GM19324 (cell line): ENCODE measurements at regions not wholly inside any gene's neighbourhood (a gene's known extent, or its start where the extent isn't known, plus 50 kb on each side); places are given as distances from the start of the nearest gene placed in this dataset.

Experiments used
- ATAC-seq: cut with Tn5 transposase; IDR thresholded peaks from one replicate; pipeline ENCODE4 v1.9.1; 2021; ENCODE audit warnings: mild to moderate bottlenecking, moderate library complexity; ENCODE audit not compliant: unreplicated experiment, low FRiP score

- peak; percentile 47 for ATAC-seq
Observed at GRCh38 chr18:11553098-11553940, 56.1 kb upstream of the SLC35G4 start.

GRCh38 chr18:11548916-11549551 is 60.4 kb upstream of the SLC35G4 start:
- ATAC-seq = no peak

GRCh38 chr18:11548396-11548795 is 61.0 kb upstream of the SLC35G4 start:
- no peak for ATAC-seq

DNA sequence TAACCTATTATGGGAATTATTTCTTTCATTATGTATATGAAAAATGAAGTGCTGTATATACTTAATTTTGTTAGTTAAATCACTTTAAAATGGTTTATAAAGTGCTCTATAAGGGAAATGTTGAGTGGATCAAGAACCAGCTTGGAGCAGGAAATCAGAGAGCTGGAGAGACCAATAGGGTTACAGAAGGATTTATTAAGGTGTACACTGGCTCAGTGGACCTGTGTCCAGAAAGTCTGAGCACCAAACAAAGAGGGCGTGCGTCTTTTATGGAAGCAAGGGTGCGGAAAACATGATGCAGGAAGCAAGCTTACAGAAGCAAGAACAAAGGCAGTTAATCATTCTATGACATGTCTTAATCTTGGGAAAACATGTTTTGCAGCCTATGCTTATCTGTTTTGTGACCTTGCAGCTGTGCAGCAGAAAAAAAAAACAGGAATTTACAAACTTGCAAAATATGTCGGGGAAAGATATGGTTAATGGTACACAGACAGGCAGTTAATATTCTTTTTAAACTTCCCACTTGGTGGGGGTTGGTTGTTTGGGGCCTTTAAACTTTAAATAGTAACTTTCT is 65.2 kb upstream of the SLC35G4 start:
- ATAC-seq = no peak

GRCh38 chr18:11541179-11541578 is 68.2 kb upstream of the SLC35G4 start:
- no peak for ATAC-seq

DNA sequence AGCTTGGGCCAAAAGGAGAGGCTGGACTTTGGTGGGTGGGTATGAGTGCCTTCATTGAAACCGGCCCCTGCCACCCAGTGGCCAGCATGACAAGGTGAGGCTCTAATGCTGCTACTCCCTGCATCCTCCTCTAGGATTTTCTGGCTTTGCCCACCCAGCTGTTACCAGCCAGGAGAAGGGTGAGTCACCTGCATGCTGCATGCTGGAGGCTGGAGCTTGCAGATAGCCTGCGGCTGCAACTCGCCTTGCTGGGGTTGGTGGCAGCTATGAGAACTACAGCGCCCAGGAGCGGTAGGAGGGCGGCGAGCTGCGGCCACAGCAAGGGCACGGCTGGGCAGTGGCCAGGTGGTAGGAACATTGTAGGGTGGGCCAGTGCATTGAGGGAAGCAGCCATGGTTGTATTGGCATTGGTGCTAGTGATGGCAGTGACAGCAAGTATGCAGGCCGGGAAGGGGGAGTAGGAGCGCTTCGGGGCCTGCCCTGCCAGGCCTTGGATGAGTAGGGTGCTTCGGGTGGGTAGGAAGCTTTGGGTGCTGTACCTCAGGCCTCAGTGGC is 75.4 kb upstream of the SLC35G4 start:
- no peak for ATAC-seq

GRCh38 chr18:11533513-11533890 is 75.9 kb upstream of the SLC35G4 start:
- no peak for ATAC-seq

GRCh38 chr18:11532758-11533512 is 76.5 kb upstream of the SLC35G4 start:
- no peak for ATAC-seq

DNA sequence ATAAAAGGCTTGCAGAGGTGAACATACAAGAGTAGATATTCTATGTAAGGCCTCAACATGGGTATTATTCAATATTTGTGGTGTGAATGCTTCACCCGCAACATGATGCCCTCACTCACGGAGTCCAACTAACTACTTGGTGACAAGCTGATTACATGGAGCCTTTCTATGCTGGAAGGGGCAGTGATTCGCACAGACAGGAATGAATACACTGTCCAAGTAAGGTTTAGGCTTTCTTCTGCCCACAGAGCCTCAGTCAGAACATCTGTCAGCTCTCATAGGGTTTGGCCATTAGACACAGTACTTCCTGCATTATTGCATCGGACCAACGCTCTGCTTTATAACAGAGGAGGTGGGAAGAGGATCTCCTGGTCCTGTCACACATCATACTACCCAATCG is 80.3 kb upstream of the SLC35G4 start:
- ATAC-seq = no peak

DNA sequence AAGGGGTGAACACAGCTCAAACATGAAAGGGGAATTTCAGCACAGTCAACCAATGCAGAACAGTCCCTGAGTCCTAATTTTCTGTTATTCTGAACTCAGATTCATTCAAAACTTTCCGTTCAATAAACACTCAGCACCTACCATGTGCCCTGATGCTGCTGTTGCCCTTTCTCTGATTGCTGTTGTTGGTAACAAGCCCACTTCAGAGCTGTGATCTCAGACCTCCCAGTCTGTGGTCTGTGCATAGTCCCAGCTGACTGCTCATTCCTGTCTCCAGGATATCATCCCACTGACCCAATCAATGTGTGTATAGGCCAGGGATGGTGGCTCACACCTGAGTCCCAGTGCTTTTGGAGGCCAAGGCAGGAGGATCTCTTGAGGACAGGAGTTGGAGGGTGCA is 82.7 kb upstream of the SLC35G4 start:
- ATAC-seq = no peak

DNA sequence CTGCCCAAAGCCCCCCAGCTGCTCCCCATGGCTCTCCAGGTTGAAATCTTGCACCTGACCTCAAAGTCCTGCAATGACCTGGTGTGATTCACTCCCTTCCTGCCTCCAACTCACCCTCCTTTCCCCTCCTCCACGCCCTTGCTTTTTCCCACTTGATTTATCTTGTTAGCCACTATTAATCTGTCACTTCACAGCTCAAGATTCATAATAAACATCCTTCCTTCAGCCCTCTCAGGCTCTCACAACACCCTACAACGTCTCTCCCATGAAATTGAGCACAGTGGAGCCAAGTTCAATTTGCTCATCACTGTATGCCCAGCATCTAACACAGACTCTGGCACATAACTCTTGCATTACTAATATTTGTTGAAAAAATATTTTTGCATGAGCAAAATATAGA is 85.6 kb upstream of the SLC35G4 start:
- ATAC-seq = no peak

DNA sequence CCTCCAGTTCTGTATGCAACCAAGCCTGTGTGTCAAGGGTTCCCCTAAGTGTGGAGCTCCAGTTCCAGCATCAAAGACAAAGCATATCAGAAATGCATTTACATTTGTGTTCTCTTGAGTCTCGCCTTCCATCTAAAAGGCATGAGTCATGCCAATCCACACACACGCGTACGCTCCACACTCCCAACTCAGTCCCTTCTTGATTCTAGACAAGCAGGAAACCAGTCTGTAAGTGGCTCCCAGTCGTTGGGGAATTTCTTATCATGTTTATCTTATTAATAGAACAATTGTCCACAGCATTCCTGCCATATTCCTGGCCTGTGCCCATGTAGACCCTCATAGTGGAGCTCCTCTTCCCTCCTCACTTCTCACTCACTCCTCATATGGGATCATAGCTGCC is 86.4 kb upstream of the SLC35G4 start:
- no peak for ATAC-seq

GRCh38 chr18:11521853-11522252 is 87.5 kb upstream of the SLC35G4 start:
- ATAC-seq = no peak

DNA sequence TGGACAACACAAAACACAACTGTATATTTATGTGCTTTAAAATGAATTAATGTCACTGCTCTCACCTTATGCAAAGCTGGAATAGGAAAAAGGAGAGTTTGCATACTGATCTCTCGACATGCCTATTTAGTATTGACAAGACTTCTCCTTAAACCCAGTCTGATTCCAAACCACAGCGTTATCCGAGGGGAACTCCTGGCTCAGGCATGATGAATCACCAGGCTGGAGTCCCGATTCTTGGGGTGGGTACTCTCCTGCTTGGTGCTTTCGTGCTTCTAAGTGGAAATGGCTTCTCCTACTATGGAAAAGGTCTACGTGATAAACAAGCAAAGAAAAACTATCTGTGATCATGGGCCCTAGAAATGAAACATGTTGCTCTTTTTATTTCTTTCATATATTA is 88.9 kb upstream of the SLC35G4 start:
- ATAC-seq = no peak

GRCh38 chr18:11518788-11519685 is 90.4 kb upstream of the SLC35G4 start:
- ATAC-seq = peak; percentile 67

GRCh38 chr18:11517704-11518103 is 91.7 kb upstream of the SLC35G4 start:
- no peak for ATAC-seq

- ATAC-seq = no peak
Observed at GRCh38 chr18:11516751-11517503, 92.5 kb upstream of the SLC35G4 start.

- no peak for ATAC-seq
Observed at GRCh38 chr18:11514267-11514666, 95.1 kb upstream of the SLC35G4 start.
